NCI-H2081 treated with DMSO at 0.1 percent for 48 hours (cell line): ENCODE measurements at regions not wholly inside any gene's neighbourhood (a gene's known extent, or its start where the extent isn't known, plus 50 kb on each side); places are given as distances from the start of the nearest gene placed in this dataset.
"Not testable (repeated sequence)": the region's sequence is repeated elsewhere in the genome, so short reads cannot be mapped to it uniquely, and the experiment has no call there.

ENCODE experiments used
- DNase-seq: peaks from one replicate; lab custom pipeline; 2025; lab: John Stamatoyannopoulos, UW

GRCh38 chr3:159232966-159233365 lies 431.1 kb downstream of the MFSD1 start:
- DNase-seq: no peak

- DNase-seq: no peak
Measured at GRCh38 chr3:159233734-159234133, 431.9 kb downstream of the MFSD1 start.

DNA sequence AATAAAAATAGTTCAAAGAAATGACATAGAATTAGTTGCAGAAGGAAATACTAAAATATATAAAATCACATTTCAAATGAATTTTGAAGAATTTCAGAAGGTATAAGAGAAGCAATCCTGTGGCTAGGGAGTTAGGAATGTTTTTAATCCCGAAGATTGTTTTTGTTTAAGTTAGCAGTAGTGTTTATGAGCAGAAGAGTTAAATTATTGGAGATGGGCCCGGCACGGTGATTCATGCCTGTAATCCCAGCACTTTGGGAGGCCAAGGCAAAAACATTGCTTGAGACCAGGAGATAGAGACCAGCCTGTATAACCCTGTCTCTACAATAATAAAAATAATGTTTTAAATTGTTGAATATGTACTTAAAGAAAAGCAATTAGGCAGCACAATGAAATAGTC lies 432.5 kb downstream of the MFSD1 start:
- DNase-seq: no peak

- DNase-seq: peak; percentile 62
Measured at GRCh38 chr3:159236321-159236720, 434.5 kb downstream of the MFSD1 start.

GRCh38 chr3:159237226-159237625 lies 435.4 kb downstream of the MFSD1 start:
- DNase-seq: no peak

DNA sequence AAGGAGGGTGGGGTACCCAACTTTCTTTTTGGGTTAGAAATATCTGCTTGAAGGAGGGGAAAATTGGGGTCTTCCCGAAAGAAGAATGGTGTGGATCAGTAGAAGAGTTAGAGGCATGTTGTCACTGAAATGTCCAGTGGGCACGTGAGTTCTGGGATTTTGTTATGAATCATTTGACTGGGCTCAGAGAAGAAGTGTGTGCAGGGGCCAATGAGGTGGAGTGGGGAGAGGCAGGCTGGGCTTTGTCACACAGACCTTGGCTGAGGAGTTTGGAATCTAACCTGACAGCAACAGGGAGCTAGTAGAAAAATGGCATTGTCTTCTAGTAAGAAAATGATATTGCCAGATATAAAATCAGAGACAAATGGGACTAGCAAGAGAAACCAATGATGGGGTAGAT lies 436.8 kb downstream of the MFSD1 start:
- no peak for DNase-seq

GRCh38 chr3:159239059-159239458 lies 437.2 kb downstream of the MFSD1 start:
- no peak for DNase-seq

GRCh38 chr3:159244933-159245332 lies 443.1 kb downstream of the MFSD1 start:
- DNase-seq: no peak

GRCh38 chr3:159245871-159246270 lies 444.0 kb downstream of the MFSD1 start:
- DNase-seq: no peak

DNA sequence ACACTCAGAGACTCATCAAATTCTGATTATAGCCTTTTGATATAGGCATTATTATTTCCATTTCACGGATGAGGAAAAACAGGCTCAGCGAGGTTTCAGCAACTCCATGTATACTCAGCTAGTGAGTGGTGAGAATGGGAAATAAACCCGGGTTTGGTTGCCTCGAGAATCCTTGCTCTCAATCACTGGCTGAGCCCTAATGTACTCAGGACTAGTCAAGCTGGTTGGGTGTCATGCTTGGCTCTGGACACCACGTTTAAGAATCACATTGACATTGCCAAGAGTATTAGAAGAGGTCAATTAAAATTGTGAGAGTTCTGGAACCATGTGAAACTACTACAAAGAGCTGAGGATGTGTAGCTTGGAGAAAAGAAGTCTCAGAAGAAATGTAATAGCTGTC lies 444.5 kb downstream of the MFSD1 start:
- no peak for DNase-seq

DNA sequence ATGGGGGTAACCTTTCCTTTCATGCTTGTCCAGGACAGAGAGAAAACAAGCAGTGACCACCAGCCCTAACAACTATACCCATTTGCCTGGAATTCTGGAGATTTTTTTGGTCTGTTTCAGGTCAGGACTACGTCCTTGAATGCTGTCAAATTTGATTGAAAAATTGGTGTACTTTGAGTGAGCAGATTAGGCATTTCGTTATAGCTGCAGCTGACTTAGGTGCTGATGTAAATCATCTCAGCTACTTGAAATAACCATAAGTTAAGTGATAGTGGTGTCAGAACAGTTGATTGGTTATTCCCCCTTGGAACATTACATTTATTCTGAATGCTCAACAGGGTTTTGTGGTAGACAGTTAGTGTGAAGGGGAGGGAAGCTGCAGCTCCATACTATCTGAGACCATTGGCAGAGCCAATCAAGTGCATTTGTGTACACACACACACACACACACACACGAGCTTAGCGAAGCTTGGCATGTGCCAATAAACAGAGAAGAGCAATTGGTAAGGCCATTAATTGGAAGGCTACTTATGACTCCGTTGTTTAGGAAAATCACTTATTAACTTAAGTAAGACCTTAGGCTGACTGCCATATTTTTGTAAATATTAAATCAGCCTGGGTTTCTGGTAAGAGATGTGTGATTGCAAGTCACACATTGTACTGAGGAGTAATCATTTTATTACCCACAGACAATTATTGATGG lies 447.8 kb downstream of the MFSD1 start:
- no peak for DNase-seq

GRCh38 chr3:159250961-159251360 lies 449.1 kb downstream of the MFSD1 start:
- DNase-seq: no peak

DNA sequence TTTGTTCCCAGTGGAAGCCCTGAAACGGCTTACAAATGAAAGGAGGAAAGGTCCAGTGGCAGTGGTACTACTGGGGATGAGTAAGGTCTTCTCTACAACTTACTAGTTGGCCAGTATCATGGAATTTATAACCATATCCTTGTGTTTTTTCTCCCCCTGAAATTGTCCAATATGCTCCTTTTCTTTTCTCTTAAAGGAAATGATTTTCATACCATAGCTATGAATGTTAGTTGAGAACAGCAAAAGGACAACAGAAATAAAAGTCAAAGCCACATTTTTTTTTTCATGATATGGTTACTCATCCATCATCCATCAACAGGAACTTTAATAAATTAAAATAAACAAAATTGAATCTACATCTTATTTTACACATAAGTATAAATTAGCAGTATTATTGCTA lies 450.4 kb downstream of the MFSD1 start:
- DNase-seq: no peak

GRCh38 chr3:159252772-159253384 lies 451.0 kb downstream of the MFSD1 start:
- DNase-seq: peak; percentile 56

- DNase-seq: no peak
Measured at GRCh38 chr3:159253860-159254259, 452.0 kb downstream of the MFSD1 start.

DNA sequence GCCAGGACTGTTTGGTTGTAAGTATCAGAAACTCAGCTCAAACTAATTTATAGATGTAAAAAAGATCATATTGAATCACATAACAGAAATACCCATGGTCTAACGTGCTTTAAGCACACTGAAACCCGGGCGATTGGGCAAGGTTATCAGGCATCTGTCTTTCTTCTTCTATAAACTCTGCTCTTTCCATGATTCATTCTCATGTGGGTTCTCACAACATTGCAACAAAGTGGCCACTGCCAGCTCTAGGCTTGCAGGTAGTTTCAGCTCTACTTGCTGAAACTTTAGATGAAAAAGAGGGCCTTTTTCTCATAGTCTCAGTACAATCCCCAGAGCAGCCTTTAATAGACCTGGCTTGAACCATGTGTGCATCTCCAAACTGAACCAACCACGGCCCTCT lies 456.1 kb downstream of the MFSD1 start:
- no peak for DNase-seq

- DNase-seq: no peak
Measured at GRCh38 chr3:159258934-159259333, 457.1 kb downstream of the MFSD1 start.

GRCh38 chr3:159260049-159260662 lies 458.3 kb downstream of the MFSD1 start:
- DNase-seq: no peak

GRCh38 chr3:159261333-159261732 lies 459.5 kb downstream of the MFSD1 start:
- DNase-seq: not testable (repeated sequence)

DNA sequence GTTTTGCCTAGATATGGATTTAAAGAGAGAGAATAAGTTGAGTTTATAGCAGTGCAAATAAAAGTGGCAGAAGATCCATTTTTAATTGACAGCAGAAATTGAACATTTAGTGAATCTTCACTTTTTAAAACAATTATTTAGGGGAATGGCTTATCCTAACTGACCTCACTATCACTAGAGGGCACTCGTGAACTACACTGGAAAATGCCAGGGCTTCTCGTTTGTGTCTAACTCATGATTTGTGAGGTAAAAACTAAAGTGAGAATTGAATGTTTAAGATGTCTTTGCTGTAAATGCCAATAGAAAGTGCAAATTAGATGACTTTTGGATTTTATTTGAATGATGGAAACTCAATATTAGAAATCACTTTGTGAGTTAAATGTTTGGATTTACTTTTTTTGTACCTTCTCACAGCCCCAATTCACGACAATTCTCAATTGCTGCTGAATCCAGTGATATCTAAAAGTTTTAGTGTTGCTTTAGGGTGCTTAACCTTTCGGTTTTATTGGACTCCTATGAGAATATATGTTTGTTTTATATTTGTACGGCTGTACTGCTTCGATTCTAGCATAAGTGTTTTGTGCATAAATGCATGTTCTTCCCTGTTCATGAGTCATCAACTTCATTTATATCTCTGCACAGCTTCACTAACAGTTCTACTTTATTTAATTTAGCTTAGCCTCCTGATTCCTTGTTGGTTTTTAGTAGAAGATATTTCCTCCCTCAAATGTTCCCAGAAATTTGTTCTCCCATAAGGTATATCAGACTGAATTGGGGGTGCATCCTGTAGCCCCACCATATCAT lies 462.1 kb downstream of the MFSD1 start:
- DNase-seq: peak; percentile 21

GRCh38 chr3:159265705-159266104 lies 463.9 kb downstream of the MFSD1 start:
- no peak for DNase-seq

DNA sequence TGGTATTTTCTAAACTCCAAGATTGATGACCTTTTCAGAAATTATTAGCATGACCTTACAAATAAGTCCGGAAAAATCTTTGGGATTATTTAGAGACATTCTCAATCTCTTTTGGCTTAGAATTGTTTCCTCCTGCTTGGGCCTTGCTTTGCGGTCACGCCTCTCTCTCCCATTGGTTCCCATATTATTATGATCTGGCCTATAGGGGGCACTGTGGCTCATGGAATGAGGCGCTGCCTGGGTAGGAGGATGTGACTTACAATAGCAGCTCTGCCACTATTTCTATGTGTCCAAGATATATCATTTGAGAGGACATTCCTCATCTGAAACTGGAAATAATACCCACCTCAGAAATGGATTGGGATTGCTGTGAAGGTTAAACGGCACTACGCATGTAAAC lies 464.9 kb downstream of the MFSD1 start:
- no peak for DNase-seq
